Suprapubic skin (tissue), 4 donors: ENCODE measurements at regions not wholly inside any gene's neighbourhood (a gene's known extent, or its start where the extent isn't known, plus 50 kb on each side); places are given as distances from the start of the nearest gene placed in this dataset.

Experiments
- CTCF ChIP-seq, 2 donors: fragments of 200-600 bp in 1 of 2; fragments of 450-650 bp in 1 of 2; sonication (generic) in 1 of 2; IDR thresholded peaks; one replicate each; pipeline ENCODE4 v1.5.1; 2016 to 2019; ENCODE audit warnings: antibody characterized with exemption in 2 of 2, mild to moderate bottlenecking in 1 of 2, moderate library complexity in 1 of 2
- POLR2A ChIP-seq, 2 donors: fragments of 450-650 bp; IDR thresholded peaks; one replicate each; pipeline ENCODE4 v1.6.1; 2017; ENCODE audit warnings: antibody characterized with exemption in 2 of 2, mild to moderate bottlenecking in 2 of 2, moderate library complexity in 2 of 2
- POLR2AphosphoS5 ChIP-seq, 3 donors: sonication (generic); formaldehyde crosslinking; IDR thresholded peaks; one replicate each; pipeline ENCODE4 v1.6.1; 2017; ENCODE audit warnings: antibody characterized with exemption in 3 of 3

- TF ChIP-seq CTCF (IDR thresholded peaks at IDR 0.05) (no peak), POLR2AphosphoS5 (IDR thresholded peaks at IDR 0.05) (no peak), POLR2A (IDR thresholded peaks at IDR 0.05) (no peak)
These were observed 143.7 kb upstream of the DIO2 start for GRCh38 chr14:80354860-80355581.
